Retina (tissue), 1 donor: ENCODE measurements at regions not wholly inside any gene's neighbourhood (a gene's known extent, or its start where the extent isn't known, plus 50 kb on each side); places are given as distances from the start of the nearest gene placed in this dataset.

Experiments
- DNase-seq: peaks from one replicate; pipeline ENCODE4 v3.0.0-alpha.2; 2016

GRCh38 chr20:8935878-8936277 lies 133.0 kb upstream of the PLCB4 start:
- no peak for DNase-seq

GRCh38 chr20:8938532-8938931 lies 130.4 kb upstream of the PLCB4 start:
- no peak for DNase-seq

DNA sequence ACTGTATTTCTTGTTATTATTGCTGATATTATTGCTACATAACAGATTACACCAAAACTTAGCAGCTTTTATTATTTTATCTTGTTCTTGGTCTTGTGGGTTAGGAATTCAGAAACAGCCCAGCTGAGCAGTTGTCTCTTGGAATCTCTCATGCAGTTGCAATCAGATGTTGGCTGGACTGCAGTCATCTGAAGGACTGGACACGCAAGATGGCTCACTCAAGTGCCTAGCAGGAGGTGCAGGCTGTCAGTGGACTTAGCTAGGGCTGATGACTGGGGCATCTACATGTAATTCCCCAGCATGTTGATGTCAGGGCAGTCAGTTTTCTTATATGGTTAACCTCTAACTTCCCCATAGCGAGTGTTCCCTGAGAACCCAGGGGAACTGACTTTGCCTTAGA lies 128.6 kb upstream of the PLCB4 start:
- no peak for DNase-seq

DNA sequence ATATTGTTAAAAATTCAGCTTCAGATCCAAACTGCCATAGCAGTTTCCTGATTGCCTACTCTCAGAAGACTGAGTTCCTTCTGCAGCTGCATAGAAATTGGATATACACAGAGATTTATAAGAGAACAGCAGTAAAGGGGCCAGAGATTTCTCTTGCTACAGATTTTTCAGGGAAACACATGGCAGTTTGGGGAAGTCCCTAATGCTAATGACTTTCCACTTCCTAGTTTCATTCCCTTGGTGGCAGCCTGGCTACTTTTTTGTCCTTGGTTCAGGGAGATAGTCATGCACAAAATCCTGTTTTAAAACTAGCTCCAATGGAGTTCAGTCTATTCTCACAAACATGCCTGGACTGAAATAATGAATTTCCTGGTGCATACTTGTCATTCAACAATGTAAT lies 125.3 kb upstream of the PLCB4 start:
- no peak for DNase-seq

GRCh38 chr20:8946036-8946940 lies 122.6 kb upstream of the PLCB4 start:
- no peak for DNase-seq

- DNase-seq, result no peak
Measured at GRCh38 chr20:8948442-8949020, 120.4 kb upstream of the PLCB4 start.

- no peak for DNase-seq
Measured at GRCh38 chr20:8951164-8951563, 117.7 kb upstream of the PLCB4 start.

- no peak for DNase-seq
Measured at GRCh38 chr20:8952721-8953120, 116.2 kb upstream of the PLCB4 start.

- DNase-seq, result no peak
Measured at GRCh38 chr20:8953300-8953699, 115.6 kb upstream of the PLCB4 start.

DNA sequence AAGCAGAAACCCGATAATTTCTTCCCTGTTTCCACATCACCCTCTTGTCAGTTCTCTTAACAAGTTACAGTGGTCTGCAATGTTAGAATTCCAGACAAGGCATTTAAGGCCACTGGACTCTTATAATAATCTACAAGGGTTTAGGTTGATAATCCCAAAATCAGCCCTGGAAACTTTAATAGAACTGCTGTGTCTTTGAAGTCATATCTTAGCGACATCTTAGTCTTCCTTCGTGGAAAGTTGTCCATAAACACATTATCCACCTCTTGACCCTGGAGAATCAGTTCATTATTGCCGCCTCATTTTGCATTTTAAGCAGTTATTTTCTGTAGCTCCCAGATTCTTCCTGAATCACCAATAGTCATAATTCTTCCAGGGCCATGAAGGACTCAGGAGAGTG lies 108.6 kb upstream of the PLCB4 start:
- DNase-seq, result no peak

DNA sequence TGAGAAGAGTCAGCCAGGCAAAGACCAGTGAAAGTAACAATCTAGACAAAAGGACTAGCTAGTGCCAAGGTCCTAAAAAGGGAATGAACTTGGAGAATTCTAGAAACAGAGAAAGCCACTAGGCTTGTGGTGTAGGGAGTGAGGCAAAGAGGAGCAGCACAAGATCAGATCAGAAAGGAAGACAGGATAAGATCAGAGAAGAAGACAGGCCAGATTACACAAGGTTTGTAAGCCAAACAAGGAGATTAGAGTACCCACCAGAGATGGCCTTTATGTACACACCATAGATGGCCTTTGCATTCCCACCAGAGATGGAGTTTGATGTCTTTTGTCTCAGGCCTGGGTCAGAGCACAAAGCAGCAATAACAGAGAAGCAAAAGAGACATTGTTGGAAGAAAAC lies 105.6 kb upstream of the PLCB4 start:
- DNase-seq, result no peak

- DNase-seq, result peak; percentile 18
Measured at GRCh38 chr20:8964959-8965562, 103.8 kb upstream of the PLCB4 start.

GRCh38 chr20:8967641-8968245 lies 101.1 kb upstream of the PLCB4 start:
- DNase-seq, result no peak

GRCh38 chr20:8969146-8969583 lies 99.7 kb upstream of the PLCB4 start:
- no peak for DNase-seq

DNA sequence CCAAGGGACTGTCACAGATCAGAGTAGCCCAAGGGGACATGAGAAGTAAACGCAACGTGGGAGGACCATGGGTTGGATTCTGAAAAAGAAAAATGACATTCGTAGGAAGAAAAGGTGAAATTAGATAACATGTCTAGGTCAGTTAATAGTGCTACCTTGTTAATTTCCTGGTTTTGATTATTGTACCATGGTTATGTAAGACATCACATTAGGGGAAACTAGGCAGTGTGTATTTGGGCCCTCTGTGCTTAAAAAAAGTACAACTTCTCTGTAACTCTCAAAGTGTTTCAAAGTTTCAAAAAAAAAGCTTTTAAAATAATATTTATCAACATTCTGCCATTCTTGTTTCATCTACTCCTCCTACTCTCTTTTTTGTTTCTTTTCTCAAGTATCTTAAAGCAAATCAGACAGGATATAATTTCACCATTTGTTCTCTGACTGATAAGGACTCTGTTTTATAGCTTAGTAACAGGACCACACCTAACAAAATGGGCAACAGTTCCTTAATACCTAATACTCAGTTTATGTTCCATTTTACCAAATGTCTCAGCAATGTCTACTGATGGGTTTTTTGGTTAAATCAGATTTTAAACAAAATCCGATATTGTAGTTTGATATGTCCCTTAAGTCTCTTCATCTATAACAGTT lies 97.1 kb upstream of the PLCB4 start:
- no peak for DNase-seq

- no peak for DNase-seq
Measured at GRCh38 chr20:8972963-8973705, 95.8 kb upstream of the PLCB4 start.

DNA sequence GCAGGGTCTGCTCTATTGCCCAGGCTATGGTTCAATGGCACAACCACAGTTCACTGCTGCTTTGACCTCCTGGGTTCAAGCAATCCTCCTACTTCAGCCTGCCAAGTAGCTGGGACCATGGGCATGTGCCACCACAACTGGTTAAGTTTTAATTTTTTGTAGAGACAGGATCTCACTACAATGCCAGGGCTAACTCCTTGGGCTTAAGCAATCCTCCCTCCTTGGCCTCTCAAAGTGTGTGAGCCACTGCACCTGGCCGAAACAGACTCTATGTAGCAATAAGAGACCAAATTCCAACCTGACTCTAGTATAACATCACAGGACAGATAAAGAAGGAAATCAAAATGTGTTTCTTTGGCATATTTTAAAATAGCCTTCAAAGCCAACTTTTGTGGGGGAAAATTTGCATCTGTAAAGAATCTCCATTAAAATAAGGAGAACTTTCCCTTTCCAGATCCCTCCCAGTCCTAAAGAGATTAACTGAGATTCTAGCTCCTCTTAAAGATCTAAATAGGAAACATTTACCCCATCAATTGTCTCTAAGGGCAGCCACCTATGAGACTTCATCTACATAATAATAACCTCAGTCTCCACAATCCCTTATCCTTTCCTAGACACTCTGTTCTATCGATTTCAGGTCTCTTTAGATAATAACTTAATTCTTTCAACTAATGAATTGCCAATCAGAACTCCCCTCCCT lies 94.7 kb upstream of the PLCB4 start:
- DNase-seq, result no peak

DNA sequence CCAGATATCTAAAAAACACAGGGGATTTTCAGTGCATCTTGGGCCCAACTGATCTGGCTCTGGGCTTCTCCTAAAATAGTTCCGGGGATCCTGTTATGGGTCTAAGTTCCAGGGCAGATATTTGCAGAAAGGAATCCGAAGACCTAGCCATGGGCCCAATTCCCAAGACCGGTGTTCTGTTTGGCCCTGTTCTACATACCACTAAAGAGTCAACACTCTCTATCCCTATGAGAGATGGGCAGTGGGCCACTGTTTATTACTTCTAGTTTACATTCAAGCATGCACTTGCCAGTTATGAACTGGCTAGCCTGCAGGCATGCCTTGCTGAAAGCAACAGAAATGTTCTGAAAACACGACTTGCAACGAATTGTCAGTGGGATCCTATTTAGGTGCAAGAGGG lies 87.4 kb upstream of the PLCB4 start:
- DNase-seq, result no peak

- no peak for DNase-seq
Measured at GRCh38 chr20:8983478-8984345, 85.2 kb upstream of the PLCB4 start.

DNA sequence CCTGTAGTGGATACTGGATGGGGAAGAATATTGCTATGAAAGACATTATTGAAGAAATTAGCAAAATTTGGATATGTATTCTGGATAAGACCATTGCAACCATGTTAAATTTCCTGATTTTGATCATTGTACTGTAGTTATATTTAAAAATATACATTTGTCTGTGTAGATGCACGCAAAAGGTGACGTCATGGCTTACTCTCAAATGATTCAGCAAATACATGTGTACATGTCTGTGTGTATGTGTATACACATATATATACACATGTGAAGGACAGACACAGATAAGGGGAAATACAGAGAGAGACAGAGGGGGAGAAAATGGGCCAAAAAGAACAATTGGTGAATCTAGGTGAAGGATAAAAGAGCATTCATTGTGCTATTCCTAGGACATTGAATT lies 82.3 kb upstream of the PLCB4 start:
- no peak for DNase-seq

- DNase-seq, result peak; percentile 36
Measured at GRCh38 chr20:8990770-8991169, 78.1 kb upstream of the PLCB4 start.
